Sigmoid colon (tissue), 6 donors: ENCODE measurements at regions not wholly inside any gene's neighbourhood (a gene's known extent, or its start where the extent isn't known, plus 50 kb on each side); places are given as distances from the start of the nearest gene placed in this dataset.

Experiments
- DNase-seq: peaks from one replicate; pipeline ENCODE4 v3.0.0-alpha.2; 2019
- H3K27ac ChIP-seq, 4 donors: fragments of 200-600 bp; sonication (generic); one replicate each; pipeline ENCODE4 v1.5.1; 2016 to 2019; ENCODE audit warnings: mild to moderate bottlenecking in 1 of 4
- H3K27me3 ChIP-seq, 3 donors: fragments of 200-600 bp; sonication (generic); one replicate each; pipeline ENCODE4 v1.5.1; 2019; ENCODE audit warnings: mild to moderate bottlenecking in 1 of 3
- H3K36me3 ChIP-seq, 4 donors: fragments of 200-600 bp; sonication (generic); one replicate each; pipeline ENCODE4 v1.5.1; 2016 to 2019
- H3K4me1 ChIP-seq, 4 donors: fragments of 200-600 bp; sonication (generic); one replicate each; pipeline ENCODE4 v1.5.1; 2017 to 2019
- H3K4me3 ChIP-seq, 4 donors: fragments of 200-600 bp; sonication (generic); one replicate each; pipeline ENCODE4 v1.5.1; 2017 to 2019; ENCODE audit warnings: mild to moderate bottlenecking in 2 of 4, moderate library complexity in 1 of 4
- H3K9me3 ChIP-seq, 4 donors: fragments of 200-600 bp in 3 of 4; sonication (generic) in 3 of 4; one replicate each; pipeline versions ENCODE4 v1.5.1 to v1.6.1; 2013 to 2019
- EP300 ChIP-seq, 4 donors: sonication (generic); formaldehyde crosslinking; IDR thresholded peaks; one replicate each; pipeline ENCODE4 v1.6.1; 2017; ENCODE audit warnings: antibody characterized with exemption in 4 of 4
- POLR2A ChIP-seq, 2 donors: fragments of 450-650 bp; IDR thresholded peaks; one replicate each; pipeline ENCODE4 v1.6.1; 2016; ENCODE audit warnings: antibody characterized with exemption in 2 of 2, mild to moderate bottlenecking in 2 of 2, moderate library complexity in 2 of 2
- POLR2AphosphoS5 ChIP-seq, 4 donors: sonication (generic); formaldehyde crosslinking; IDR thresholded peaks; one replicate each; pipeline ENCODE4 v1.6.1; 2017; ENCODE audit warnings: antibody characterized with exemption in 4 of 4
- WGBS, 2 donors: extraction: QIAGEN DNeasy Blood & Tissue Kit; methylation state at CpG; one replicate each; pipeline ENCODE4 v1.1.7; 2013; 5-methylcytosine and 5-hydroxymethylcytosine counted together
- intact Hi-C: fragments of 100-400 bp; cut with DNase I; formaldehyde crosslinking; loops from one replicate; pipeline ENCODE4 v1.15.1; 2023
- TF ChIP-seq, protein P1 (sequence below), 4 experiments: fragments of 450-650 bp in 3 of 4; fragments of 200-600 bp in 1 of 4; IDR thresholded peaks; one replicate each; pipeline ENCODE4 v1.5.1; 2016 to 2019; ENCODE audit warnings: antibody characterized with exemption in 4 of 4, mild to moderate bottlenecking in 3 of 4, moderate library complexity in 2 of 4
- donor health status: healthy with polysubstance abuse.
- donor health status: healthy.

- H3K27me3 ChIP-seq = no peaks in the 10 kb centered on the region
- TF ChIP-seq POLR2AphosphoS5 (IDR thresholded peaks at IDR 0.05) (no peak), EP300 (IDR thresholded peaks at IDR 0.05) (no peak), POLR2A (IDR thresholded peaks at IDR 0.05) (no peak)
- TF ChIP-seq, protein P1, sequence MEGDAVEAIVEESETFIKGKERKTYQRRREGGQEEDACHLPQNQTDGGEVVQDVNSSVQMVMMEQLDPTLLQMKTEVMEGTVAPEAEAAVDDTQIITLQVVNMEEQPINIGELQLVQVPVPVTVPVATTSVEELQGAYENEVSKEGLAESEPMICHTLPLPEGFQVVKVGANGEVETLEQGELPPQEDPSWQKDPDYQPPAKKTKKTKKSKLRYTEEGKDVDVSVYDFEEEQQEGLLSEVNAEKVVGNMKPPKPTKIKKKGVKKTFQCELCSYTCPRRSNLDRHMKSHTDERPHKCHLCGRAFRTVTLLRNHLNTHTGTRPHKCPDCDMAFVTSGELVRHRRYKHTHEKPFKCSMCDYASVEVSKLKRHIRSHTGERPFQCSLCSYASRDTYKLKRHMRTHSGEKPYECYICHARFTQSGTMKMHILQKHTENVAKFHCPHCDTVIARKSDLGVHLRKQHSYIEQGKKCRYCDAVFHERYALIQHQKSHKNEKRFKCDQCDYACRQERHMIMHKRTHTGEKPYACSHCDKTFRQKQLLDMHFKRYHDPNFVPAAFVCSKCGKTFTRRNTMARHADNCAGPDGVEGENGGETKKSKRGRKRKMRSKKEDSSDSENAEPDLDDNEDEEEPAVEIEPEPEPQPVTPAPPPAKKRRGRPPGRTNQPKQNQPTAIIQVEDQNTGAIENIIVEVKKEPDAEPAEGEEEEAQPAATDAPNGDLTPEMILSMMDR (IDR thresholded peaks at IDR 0.05) = no peak
- H3K27ac ChIP-seq = no peak overlapping the region
- no peaks in the 10 kb centered on the region for H3K36me3 ChIP-seq
- no peaks in the 10 kb centered on the region for H3K9me3 ChIP-seq
- no peak overlapping the region for H3K4me3 ChIP-seq
- intact Hi-C loops = no loop called here
- 71 to 91% methylated on average over 6 of the region's 6 CpGs for WGBS, 2 donors
- no peaks in the 10 kb centered on the region for H3K4me1 ChIP-seq
- no peak for DNase-seq
Observed at GRCh38 chr2:66272751-66273150, 162.2 kb upstream of the MEIS1 start.

DNA sequence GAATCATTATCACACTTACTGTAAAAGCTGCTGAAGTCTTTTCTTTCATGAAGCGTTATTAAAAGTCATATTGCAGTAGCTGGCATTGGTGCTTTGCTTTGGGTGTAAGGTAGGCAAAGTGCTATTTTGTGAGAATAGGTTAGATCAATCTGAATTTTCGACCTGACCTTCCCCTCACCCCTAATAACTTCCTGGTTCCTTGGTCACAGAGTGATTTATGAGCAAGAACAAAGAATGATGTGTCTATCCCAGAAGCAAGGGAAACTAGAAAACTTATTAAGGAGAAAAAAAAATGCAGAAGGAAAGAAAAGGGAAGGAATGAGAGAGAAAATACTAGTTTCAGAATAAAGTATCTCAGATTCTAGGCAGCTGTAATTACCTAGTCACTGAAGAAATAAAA, 163.1 kb upstream of the MEIS1 start:
- Histone ChIP-seq H3K9me3 (no peaks in the 10 kb centered on the region), H3K27ac (no peak overlapping the region), H3K36me3 (no peaks in the 10 kb centered on the region), H3K4me3 (no peak overlapping the region), H3K27me3 (no peaks in the 10 kb centered on the region), H3K4me1 (no peaks in the 10 kb centered on the region)
- no peak for TF ChIP-seq EP300 (IDR thresholded peaks at IDR 0.05)
- TF ChIP-seq POLR2AphosphoS5 (IDR thresholded peaks at IDR 0.05) = no peak
- TF ChIP-seq, protein P1 (IDR thresholded peaks at IDR 0.05) = no peak
- no peak for TF ChIP-seq POLR2A (IDR thresholded peaks at IDR 0.05)
- DNase-seq = no peak
- WGBS, 2 donors = 33 to 52% methylated on average over 2 of the region's 2 CpGs
- intact Hi-C loops = no loop called here

DNA sequence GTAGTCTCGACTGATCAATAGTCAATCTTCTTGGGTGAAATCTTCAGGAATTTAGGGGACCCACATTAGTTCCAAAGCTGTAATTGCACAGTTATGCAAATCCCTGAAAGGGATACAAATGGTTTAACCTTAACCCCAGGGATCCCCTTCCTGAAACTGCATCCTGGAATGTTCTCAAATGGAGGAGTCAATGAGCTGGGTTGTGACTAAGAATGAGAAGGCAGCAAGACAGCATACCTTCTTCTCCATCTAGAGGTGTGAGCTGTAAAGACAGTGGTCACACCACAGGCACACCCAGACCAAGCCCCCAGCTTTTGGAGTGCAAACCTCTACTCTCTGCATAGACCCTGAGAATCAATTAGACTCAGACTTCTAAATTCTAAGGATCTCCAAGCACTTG, 164.7 kb upstream of the MEIS1 start:
- 84 to 95% methylated on average over 1 of the region's 1 CpG for WGBS, 2 donors
- intact Hi-C loops = no loop called here
- Histone ChIP-seq H3K27me3 (no peaks in the 10 kb centered on the region), H3K4me1 (no peaks in the 10 kb centered on the region), H3K36me3 (no peaks in the 10 kb centered on the region), H3K27ac (no peak overlapping the region), H3K9me3 (no peaks in the 10 kb centered on the region), H3K4me3 (no peak overlapping the region)
- no peak for TF ChIP-seq EP300 (IDR thresholded peaks at IDR 0.05)
- TF ChIP-seq POLR2A (IDR thresholded peaks at IDR 0.05) = no peak
- no peak for DNase-seq

GRCh38 chr2:66269166-66269565, 165.8 kb upstream of the MEIS1 start:
- H3K4me3 ChIP-seq = no peak overlapping the region
- WGBS, 2 donors = 85 to 98% methylated on average over 1 of the region's 1 CpG

DNA sequence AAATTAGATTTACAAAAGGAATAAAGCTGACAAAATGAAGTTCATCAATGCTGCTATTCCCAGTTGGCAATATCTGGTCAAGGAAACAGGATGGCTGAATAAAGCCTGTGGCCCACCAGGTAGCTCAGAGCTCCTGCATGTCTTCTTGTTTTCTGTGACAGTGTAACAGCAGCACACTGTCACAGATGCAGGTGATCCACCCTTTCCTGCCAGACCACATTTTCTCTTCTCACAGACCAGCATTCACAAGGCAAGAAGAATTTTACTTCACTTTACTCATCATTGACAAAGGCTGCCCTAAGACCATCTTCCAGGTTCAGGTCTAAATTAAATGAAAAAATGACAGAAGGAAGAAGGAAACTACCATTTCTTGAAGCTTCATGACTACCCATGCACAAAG, 166.2 kb upstream of the MEIS1 start:
- no peak overlapping the region for H3K4me3 ChIP-seq
- intact Hi-C loops = no loop called here
- no peak for DNase-seq
- H3K27me3 ChIP-seq = no peaks in the 10 kb centered on the region
- no peaks in the 10 kb centered on the region for H3K9me3 ChIP-seq
- no peaks in the 10 kb centered on the region for H3K4me1 ChIP-seq
- no peaks in the 10 kb centered on the region for H3K36me3 ChIP-seq
- no peak for TF ChIP-seq POLR2A (IDR thresholded peaks at IDR 0.05)
- no peak overlapping the region for H3K27ac ChIP-seq

More at GRCh38 chr2:66269166-66269565, 165.8 kb upstream of the MEIS1 start:
- TF ChIP-seq POLR2AphosphoS5 (IDR thresholded peaks at IDR 0.05) = no peak
- TF ChIP-seq, protein P1 (IDR thresholded peaks at IDR 0.05) = no peak
- TF ChIP-seq POLR2A (IDR thresholded peaks at IDR 0.05) = no peak
- TF ChIP-seq EP300 (IDR thresholded peaks at IDR 0.05) = no peak
- Histone ChIP-seq H3K27ac (no peak overlapping the region), H3K4me1 (no peaks in the 10 kb centered on the region), H3K36me3 (no peaks in the 10 kb centered on the region), H3K9me3 (no peaks in the 10 kb centered on the region), H3K27me3 (no peaks in the 10 kb centered on the region)
- intact Hi-C loops = no loop called here
- no peak for DNase-seq

- Histone ChIP-seq H3K27me3 (no peaks in the 10 kb centered on the region), H3K36me3 (no peaks in the 10 kb centered on the region), H3K4me1 (peaks cover 0 to 15% (median 12%) of the 10 kb centered on the region in 4 donors), H3K27ac (no peak overlapping the region), H3K9me3 (no peaks in the 10 kb centered on the region), H3K4me3 (no peak overlapping the region)
- intact Hi-C loops = no loop called here
- no peak for DNase-seq
- 87 to 91% methylated on average over 3 of the region's 3 CpGs for WGBS, 2 donors
- TF ChIP-seq, protein P1 (IDR thresholded peaks at IDR 0.05) = no peak
- TF ChIP-seq POLR2AphosphoS5 (IDR thresholded peaks at IDR 0.05) (no peak), POLR2A (IDR thresholded peaks at IDR 0.05) (no peak), EP300 (IDR thresholded peaks at IDR 0.05) (no peak)
Observed at GRCh38 chr2:66264354-66264753, 170.6 kb upstream of the MEIS1 start.
